Stimulated activated CD4-positive, alpha-beta T cell treated with anti-CD3 and anti-CD28 coated beads, Interleukin-12 subunit alpha, Interleukin-12 subunit beta, amount 100 ng/mL, for 48 hours (primary cell): ENCODE measurements at regions not wholly inside any gene's neighbourhood (a gene's known extent, or its start where the extent isn't known, plus 50 kb on each side); places are given as distances from the start of the nearest gene placed in this dataset.

Source experiments
- DNase-seq, 3 donors: peaks; one replicate each; pipeline ENCODE4 v3.0.0-alpha.2; 2020; ENCODE audit warnings: low read depth in 2 of 3, low spot score in 1 of 3

DNA sequence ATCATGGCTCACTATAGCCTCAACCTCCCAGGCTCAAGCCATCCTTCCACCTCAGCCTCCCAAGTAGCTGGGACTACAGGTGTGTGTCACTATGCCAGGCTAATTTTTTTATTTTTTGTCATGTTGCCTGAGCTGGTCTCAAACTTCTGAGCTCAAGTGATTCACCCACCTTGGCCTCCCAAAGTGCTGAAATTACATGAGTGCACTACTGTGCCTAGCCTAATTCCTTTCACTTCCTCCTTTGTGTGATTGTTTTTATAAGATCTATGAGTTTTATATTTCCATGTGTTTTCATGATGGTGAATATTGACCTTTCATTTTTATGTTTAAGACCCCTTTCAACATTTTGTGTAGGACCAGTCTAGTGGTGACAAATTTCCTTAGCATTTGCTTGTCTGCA, 55.2 kb upstream of the IL12B start:
- DNase-seq: no peak

DNA sequence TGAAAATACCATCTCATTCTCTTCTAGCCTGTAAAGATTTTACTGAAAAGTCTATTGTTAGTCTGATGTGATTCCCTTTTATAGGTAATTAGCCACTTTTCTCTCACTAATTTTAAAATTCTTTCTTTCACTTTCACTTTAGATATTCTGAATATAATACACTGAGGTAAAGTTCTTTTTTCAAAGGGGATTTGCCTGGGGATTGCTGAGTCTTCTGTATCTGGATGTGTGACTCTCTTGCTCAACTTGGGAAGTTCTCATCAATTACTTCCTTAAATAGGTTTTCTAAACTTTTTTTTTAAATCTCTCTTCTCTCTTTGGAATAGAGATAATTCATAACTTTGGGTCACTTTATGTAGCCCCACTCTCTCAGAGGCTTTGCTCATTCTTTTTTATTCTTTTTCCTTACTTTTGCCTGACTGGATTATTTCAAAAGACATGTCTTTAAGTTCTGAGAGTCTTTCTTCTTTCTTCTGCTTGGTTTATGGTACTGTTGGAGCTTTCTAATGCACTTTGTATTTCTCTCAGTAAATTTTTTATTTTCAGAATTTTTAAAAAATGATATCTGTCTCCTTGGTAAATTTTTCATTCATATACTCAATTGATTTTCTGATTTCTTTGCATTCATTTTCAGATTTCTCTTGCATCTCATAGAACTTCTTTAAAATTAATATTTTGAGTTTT, 55.9 kb upstream of the IL12B start:
- DNase-seq: no peak

DNA sequence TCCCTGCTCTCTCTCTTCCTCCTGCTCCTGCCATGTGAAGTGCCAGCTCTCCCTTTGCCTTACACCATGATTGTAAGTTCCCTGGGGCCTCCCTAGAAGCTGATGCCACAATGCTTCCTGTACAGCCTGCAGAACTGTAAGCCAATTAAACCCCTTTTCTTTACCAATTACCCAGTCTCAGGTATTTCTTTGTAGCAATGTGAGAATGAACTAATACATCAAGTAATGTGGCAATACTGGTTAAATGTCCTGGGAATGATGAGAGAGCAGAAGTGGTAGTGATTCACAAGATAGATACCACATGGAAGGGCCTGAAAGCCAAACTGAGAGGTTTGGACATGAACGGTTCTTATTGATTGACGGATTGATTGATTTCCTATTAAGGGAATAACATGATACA, 62.6 kb upstream of the IL12B start:
- no peak for DNase-seq

DNA sequence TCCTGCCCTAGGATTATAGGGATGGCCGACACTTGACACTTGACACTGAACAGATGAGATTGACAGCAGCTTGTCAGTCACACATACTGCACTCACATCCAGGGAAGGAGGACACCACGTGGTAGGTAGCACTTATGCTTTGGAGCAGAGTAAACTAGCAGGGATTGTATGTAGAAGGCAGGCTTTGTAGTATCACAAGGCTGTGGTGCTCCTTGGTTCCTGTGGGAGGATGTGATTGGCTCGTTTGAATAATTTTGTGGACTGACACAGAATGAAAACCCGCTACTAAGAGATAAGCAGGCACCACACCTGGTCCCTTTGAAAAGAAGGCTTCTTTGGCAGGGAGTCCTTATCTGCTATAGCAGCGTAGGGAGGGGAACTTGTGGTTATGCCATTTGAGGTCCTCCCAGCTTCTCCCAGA, 63.6 kb upstream of the IL12B start:
- DNase-seq: no peak

DNA sequence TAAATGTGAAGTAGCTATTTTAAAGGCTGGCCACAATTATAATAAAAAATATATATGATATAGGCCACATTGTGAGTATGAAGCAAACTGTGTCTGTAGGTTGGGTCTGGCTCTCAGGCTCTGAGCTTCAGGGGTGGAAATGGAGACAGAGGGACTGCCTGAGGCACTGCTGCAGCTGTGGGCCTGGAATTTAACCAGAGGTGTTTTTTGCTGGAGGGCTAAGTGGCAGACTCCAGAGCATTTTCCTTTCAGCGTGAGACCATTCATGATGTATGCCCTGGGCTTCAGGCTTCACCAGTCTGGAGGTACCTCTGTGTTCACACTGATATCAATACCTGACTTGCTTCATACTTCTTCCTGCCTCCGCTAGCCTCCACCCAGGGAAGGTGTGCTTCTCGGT, 64.9 kb upstream of the IL12B start:
- no peak for DNase-seq

DNA sequence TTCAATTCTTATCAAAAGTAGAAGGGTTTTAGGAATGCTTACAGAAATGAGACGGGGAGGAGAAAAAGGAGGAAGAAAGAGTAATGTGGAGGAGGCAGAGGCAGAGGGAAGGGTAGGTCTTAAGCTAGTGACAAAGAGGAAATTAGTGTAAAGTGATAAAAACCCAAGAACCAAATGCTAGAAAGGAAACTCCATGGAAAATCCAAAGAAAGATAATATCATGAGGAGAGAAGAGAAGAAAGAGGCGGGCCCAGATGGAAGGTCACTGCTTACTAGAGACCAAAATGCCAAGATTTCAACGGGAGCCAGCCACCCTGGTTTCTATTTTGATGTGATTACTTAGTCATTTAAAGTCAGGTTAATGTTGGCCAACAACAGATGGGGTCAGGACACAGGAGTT, 68.6 kb upstream of the IL12B start:
- no peak for DNase-seq

DNA sequence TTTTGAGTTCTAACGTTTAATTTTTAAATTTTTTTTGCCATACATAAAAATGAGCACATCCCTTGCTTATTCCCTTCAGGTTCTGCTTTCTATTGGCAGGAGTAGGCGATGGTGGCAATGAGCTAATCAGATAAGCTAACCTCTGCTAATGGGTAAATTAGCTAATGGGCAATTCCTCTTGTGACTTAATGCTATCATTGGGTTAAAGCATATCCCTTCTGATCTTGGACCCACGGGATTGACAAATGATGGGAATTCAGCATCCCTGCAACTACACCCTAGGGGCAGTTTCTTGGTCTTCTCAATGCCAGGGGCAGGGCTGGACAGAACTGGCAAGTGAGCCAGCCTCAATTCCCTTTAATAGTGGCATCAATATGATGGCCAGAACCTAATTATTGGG, 70.2 kb upstream of the IL12B start:
- DNase-seq: no peak

DNA sequence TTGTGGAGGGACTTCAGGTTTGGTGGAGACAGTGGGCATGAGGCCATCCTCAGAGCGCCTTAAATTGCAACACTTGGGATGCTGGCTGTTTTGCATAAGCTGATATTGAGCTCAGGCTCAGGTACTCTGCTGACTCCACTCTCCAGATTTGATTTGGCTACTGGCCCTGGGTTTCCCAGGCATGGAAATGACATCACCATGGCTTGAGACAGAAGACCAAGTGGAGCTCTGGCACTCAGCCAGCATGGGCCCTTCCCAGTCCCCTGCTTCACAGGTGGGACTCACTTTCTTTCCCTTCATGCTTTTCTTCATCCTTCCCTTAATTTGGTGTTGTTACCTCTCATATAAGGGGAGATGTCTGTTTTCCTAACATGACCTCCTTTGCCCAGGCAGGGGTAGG, 72.0 kb upstream of the IL12B start:
- DNase-seq: no peak

DNA sequence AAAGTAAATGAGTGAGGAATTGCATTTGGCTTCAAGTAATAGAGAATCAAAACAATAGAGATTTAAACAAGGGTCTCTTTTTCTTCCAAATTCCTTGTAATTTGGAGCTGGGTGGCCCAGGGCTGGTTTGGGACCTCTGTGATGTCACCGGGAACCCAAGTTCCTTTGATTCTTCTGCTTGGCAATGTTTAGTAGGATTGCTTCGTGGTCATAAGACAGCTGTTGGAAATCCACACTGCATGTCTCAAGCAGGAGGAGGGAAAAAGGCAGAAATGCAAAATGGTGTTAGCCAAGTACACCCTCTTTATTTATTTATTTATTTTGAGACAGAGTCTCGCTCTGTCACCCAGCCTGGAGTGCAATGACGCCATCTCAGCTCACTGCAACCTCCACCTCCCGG, 72.6 kb upstream of the IL12B start:
- DNase-seq: no peak

DNA sequence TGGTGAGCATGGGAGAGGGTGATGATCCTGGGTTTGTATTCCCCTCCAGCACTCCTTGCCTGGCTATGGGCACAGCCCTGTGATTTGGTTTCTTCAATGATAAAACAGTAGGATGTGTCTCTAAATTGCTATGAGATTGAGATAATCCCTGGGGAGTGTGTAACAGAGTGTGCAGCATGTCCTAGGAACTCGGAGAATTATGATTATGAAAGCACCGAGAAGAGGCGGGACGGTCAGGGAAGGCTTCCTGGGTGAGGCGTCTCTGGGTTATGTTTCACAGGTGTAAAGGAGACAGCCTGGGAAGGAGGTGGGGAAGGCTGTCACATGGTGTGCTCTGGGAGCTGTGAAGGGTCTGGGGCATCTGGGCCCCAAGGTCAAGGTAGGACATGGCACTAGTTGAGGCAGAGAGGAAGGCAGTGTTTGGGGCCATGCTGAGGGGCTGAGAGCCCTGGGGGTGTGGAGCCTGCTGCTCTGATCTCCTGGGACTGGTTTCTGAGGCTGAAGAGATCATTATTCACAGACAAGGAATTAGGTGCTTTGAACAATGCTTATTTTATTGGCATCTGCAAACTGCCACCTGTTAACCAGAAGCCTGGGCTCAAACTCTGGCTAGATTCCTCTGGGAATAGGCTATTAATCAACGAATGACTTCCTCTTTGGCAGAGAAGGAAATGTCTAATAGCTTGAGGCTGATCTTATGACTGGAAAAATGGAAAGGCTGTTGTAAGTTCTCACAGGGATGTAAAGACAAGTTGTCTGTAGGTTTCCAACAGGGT, 73.8 kb upstream of the IL12B start:
- DNase-seq: no peak

DNA sequence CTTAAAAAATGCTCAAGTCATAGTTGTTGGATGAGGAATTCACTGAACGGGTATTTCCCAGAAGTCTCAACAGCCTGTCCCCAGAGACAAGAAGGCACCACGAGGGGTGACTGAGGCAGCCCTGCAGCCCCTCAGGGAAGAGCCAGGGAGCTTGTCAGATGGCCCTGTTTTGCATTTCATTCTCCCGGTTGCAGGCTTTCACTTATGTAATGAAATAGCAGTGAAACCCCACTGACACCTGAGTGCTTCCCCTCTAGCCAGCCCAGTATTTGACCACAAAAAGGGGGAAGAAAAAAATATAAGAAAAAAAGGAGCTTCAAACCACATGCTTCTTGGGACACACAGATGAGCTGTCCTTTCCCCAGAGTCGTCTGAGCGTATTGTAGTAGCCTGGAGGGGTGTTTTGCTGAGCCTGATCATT, 75.3 kb upstream of the IL12B start:
- no peak for DNase-seq

DNA sequence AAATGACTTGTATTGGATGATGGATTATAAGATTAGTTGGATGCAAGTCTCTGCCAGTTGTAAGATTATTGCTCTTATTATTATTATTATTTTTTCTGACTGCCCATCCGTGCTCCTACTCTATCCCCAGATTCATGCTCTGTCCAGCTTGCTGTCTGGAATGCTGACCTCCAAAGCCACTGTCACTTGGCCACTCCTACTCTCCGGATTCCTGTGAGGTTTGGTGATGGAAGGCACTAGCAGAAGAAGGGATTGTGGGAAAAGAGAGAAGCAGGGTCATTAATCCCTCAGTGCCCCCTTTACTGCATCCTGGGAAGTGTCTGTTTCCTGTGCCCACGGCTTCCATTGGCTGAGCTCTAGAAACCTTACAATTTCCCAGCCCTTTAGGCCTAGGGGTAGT, 76.3 kb upstream of the IL12B start:
- DNase-seq: no peak

DNA sequence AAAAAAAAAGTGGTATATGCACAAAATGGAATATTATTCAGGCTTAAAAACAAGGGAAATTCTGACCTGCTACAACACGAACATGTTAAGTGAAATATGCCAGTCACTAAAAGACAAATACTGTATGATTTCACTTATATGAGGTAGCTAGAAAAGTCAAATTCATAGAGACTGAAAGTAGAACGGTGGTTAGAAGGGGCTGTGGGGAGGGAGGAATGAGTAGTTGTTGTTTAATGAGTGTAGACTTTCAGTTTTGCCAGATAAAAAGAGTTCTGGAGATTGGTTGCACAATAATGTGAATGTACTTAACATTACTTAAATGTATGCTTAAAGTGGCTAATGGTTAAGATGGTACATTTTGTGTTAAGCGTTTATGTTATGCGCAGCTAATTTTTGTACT, 79.5 kb upstream of the IL12B start:
- peak in 2 of 3 donors; percentile 20 to 39 for DNase-seq

DNA sequence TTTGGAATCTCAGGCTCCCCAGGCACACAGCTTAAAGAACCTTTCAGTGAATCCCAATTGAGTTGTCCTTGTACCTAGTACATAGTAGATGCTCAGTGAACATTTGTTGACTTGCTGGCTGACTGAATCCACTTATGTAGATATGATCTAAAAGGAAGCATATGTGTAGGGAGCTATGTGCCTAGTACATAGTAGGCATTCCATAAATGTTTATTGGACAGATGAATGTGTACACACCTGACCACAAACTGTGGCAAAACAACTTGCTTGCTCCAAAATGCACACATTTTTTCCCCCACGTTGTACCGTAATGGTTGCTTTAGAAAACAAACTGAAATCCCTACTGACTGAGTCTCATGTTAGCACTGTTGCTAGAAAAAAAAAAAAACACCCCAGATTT, 80.2 kb upstream of the IL12B start:
- no peak for DNase-seq

DNA sequence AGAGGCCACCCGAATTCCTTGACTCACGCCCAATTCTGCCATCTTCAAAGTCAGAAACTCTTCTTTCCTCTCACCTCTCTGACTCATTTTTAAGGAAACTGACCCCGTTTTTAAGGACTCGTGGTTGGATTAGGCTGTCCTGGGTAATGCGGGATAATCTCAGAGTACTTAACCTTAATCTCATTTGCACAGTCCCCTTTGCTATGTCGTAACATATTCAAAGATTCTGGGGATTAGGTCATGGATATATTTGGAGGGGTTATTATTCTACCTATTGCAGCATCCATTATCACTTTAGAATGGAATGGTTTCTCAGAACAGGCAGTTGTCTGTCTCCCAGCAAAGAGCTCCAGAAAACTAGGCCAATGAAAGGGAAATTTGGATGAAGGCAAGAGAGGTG, 80.8 kb upstream of the IL12B start:
- no peak for DNase-seq

DNA sequence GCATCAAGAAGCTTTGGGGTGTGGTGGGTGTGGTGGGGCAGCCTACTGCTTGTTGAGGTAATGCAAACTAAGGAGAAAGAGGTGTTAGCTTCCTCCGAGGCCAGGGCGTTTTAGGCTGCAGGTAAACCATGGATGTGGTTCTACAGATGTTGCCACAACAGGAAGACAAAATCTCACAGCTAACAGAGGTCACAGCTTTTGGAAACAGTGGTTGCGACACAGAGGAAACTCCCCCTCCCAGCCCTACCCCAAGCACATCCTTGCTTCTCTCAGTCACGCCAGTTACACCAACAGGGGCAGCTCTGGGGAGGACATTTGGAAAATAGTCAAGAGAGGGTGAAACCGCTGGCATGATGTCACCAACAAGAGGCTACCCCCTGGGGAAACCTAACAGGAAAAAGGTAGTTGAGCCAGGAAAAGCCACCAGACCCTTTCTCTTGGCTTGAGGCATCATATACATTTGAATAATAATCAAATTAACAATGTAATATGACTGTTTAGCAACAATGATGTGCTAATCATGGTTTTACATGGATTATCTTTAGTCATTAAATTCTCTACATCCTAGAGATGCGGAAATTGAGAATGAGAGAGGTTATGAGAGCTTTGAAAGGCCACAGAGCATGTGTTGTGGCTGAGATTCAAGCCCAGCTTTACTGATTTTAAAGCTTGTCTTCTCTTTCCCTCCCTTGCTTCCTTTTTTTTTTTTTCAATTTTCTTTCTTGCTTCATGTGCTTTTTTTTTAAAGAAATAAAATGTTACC, 82.2 kb upstream of the IL12B start:
- peak; percentile 44 to 62 (median 57) for DNase-seq

DNA sequence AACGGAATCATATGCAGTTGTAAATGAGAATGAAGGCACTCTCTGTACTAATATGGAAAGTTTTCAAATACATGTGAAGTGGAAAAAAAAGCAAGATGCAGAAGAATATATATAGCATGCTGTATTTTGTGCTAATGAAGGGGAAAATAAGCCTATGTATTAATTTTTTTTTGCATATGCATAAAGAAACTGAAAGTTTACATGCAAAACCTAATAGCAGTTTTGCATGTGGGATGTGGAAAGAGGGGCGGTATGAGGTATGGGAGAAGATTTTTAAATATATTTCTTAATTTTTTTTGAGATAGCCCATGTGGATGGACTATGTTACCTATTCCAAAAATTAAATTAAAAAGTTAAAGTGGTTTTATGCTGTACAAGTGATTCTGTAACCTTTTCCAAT, 83.7 kb upstream of the IL12B start:
- DNase-seq: no peak

DNA sequence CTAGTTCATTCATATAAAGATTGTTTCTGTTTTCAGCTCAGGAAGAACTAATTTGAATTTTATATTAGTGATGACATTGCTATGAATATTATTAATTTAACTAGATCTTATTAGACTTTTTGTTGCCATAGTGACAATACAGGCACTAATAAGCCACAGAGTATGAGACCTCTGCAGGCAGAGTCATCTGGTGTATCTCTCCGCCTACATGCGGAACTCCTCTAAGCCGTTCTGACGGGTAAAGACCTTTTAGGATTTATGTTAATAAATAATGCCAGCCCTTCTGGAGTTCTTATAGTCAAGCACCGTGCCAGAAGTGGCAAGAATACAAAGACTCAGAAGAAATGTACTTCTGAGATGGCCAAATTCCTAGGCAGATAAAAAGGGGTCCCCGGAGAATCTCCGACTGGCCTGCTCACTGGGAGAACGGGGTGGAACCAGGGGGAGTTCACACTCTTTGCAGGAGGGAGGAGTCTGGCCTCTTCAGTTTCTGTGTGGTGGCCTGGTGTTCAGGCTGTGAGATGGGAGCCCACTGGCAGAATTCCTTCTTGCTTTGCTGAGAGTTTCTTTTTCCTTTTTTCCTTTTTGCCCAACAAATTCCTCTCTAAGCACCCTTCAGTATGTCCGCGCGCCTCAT, 85.1 kb upstream of the IL12B start:
- DNase-seq: no peak

DNA sequence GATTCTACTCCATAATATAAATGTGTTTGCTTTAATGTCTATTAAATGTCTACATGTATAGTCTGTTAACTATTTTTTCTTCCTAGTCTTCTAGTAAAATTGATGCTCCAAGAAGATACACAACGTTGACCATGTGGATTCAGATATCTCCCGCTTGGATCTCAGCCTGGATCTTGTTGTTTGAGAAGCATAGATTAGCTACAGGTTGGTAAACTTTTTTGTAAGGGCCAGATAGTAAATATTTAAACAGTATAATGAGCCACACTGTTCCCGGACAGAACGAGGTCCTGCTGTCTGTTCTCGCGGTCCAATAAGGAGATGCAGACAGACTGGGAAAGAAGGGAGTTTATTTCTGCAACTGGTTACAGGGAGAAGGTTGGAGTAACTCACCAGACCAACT, 86.2 kb upstream of the IL12B start:
- DNase-seq: no peak

DNA sequence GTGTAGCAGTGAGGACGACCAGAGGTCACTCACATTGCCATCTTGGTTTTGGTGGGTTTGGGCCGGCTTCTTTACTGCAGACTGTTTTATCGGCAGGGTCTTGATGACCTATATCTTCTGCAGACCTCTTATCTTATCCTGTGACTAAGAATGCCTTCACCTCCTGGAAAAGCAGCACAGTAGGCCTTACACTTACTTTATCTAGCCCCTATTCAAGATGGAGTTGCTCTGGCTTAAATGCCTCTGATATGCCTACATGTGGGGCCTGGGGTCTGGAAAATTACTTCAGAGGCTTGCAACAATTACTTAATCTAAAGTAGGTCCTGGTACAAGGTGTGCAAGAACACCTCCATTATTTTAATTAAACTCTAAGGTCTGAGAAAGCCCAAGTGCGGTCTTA, 86.9 kb upstream of the IL12B start:
- no peak for DNase-seq

DNA sequence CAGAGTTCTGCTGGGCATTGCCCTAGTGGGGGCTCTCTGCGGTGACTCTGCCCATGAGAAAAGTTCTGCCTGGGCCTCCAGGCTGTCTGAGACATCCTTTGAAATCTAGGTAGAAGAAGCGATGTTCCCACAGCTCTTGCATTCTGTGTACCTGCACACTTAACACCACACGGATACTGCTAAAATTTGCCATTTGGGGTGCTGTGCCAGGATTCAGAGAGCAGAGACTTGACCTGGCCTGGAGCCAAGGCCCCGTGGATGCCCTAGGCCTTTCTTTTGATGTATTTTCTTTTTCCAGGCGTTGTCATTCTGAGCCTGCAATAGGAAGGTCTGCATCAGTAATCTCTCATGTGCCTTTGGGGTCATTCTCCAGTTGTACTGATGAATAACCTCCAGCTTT, 89.3 kb upstream of the IL12B start:
- DNase-seq: no peak

DNA sequence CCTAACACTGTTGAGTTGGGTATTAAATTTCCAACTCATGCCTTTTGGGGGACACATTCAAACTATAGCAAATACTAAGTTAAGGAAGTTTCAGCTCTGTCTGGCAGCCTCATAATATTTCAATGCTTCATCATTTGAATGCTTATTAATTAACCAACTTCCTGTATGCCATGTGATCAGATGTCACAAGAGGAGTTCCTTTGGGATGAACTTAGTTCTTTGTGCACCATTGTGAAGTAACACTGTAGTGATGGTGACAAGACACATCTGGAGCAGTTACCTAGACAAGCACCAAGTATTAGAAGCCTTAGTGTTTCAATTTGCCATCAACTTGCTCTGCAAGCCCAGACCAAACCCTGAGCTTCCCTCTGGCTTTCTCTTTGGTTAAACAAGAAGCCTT, 90.7 kb upstream of the IL12B start:
- DNase-seq: no peak
